Urinary bladder (tissue), 3 donors: ENCODE measurements at regions not wholly inside any gene's neighbourhood (a gene's known extent, or its start where the extent isn't known, plus 50 kb on each side); places are given as distances from the start of the nearest gene placed in this dataset.

Source experiments
- DNase-seq: peaks from one replicate; pipeline ENCODE4 v3.0.0-alpha.2; 2015; ENCODE audit errors: extremely low spot score
- H3K27ac ChIP-seq: one replicate; pipeline ENCODE4 v1.5.1; 2013; ENCODE audit warnings: low read depth, mild to moderate bottlenecking, moderate library complexity
- H3K36me3 ChIP-seq: one replicate; pipeline ENCODE4 v1.6.1; 2013; ENCODE audit warnings: mild to moderate bottlenecking, moderate library complexity; ENCODE audit not compliant: insufficient read depth
- H3K4me1 ChIP-seq: one replicate; pipeline ENCODE4 v1.6.1; 2013; ENCODE audit warnings: mild to moderate bottlenecking, moderate library complexity; ENCODE audit not compliant: insufficient read depth
- H3K4me3 ChIP-seq: one replicate; pipeline ENCODE4 v1.5.1; 2013; ENCODE audit warnings: low read depth, low read length
- WGBS: extraction: QIAGEN DNeasy Blood & Tissue Kit; methylation state at CpG from one replicate; pipeline ENCODE4 v1.1.7; 2013; 5-methylcytosine and 5-hydroxymethylcytosine counted together
- donor health status: healthy with polysubstance abuse.
- donor health status: healthy.

- Histone ChIP-seq H3K4me3 (no peak overlapping the region), H3K4me1 (no peaks in the 10 kb centered on the region), H3K36me3 (no peaks in the 10 kb centered on the region), H3K27ac (no peak overlapping the region)
- no peak for DNase-seq
These were observed 176.1 kb downstream of the KTN1 start for GRCh38 chr14:55756078-55756477.

DNA sequence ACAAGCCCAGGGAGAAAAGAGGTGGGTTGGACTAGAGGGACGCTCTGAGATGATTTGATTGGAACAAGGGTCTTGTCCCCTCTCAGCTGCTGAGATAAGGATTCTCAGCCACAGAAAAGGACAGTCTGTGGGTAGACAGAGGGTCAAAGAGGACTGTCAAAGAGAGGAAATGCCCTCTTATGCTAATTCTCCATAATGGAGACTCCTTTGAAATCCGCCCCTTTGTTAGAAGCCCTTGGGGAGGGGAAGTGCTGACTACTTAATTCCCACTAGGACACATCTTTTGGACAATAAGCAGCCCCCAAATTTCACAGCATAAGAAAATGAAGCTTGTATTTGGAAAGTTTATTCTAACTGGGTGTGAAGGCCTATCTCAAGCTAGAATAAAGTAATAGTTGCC lies 176.6 kb downstream of the KTN1 start:
- H3K36me3 ChIP-seq, result no peaks in the 10 kb centered on the region
- no peak overlapping the region for H3K27ac ChIP-seq
- no peaks in the 10 kb centered on the region for H3K4me1 ChIP-seq
- DNase-seq, result no peak
- WGBS, result 89% methylated on average over 2 of the region's 2 CpGs
- no peak overlapping the region for H3K4me3 ChIP-seq

- no peak overlapping the region for H3K4me3 ChIP-seq
- DNase-seq, result no peak
- H3K36me3 ChIP-seq, result no peaks in the 10 kb centered on the region
- WGBS, result 54% methylated on average over 1 of the region's 1 CpG
- no peaks in the 10 kb centered on the region for H3K4me1 ChIP-seq
- no peak overlapping the region for H3K27ac ChIP-seq
These were observed 178.8 kb downstream of the KTN1 start for GRCh38 chr14:55758796-55759195.

GRCh38 chr14:55760789-55761566 lies 181.0 kb downstream of the KTN1 start:
- 90% methylated on average over 14 of the region's 14 CpGs for WGBS
- Histone ChIP-seq H3K36me3 (no peaks in the 10 kb centered on the region), H3K27ac (no peak overlapping the region), H3K4me1 (no peaks in the 10 kb centered on the region), H3K4me3 (no peak overlapping the region)
- no peak for DNase-seq

DNA sequence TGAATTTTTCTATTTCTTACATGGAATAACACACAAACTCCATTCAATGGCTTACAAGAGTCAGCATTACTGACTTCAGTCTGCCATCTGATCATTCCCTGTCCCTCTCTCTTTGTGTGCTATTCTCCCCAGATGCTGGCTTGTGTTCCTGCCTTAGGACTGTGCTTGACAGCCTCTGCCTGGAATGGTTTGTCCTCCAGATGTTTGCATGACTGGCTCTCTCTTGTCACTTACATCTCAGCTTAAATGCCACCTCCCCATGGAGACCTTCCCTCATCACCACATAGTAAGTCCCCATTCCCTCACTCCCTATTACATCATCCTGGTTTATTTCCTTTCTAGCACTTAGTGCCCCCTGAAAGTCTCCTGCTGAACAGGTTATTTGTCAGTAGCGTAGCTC lies 181.6 kb downstream of the KTN1 start:
- DNase-seq, result no peak
- Histone ChIP-seq H3K36me3 (no peaks in the 10 kb centered on the region), H3K27ac (no peak overlapping the region), H3K4me1 (no peaks in the 10 kb centered on the region), H3K4me3 (no peak overlapping the region)
- 92% methylated on average over 1 of the region's 1 CpG for WGBS

DNA sequence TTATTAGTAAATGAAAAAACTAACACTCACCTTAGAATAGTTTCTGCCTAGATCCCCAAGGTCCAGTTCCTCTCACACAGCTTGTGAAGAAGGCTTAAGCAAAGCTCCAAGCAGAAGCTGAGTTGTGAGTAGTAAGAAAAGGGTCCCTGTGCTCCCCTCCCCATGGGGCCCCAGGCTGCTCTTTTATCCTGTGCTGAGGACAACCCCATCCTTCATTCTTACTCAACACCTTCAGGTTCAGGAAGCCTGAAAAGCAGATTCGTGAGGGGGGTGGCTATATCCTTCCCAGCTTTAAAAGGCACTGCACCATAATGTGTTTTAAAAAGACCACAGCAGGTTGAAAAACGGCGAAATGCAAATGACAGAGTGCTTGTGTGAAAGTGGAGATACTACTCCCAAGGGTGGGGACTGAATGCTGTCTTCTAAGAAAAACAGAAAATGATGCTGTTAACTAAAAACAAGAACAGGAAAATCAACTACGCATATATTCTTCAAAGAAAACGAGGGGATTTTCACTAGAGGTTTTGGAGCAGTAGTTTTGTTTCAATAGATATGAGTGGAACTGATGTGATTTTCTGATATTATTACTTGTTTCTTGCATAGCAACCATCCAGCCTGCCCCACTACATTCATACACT lies 182.7 kb downstream of the KTN1 start:
- Histone ChIP-seq H3K36me3 (no peaks in the 10 kb centered on the region), H3K4me1 (no peaks in the 10 kb centered on the region), H3K4me3 (no peak overlapping the region), H3K27ac (no peak overlapping the region)
- WGBS, result 60% methylated on average over 5 of the region's 5 CpGs
- DNase-seq, result no peak

DNA sequence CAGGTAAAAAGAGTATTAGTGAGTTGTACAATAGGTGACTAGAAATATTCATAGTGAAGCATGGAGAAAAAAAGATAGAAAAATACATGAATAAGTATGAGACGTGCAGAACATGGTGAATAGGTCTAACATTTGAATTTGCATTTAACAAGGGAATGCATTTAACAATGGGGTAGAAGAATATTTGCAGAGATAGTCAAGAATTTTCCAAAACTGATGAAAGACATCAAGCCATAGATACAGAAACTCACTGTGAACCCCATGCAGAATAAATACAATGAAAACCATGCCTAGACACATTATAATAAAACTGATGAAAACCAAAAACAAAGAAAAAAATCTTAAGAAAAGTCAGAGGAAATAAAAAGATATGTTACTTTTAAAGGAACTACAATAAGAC lies 184.8 kb downstream of the KTN1 start:
- WGBS, result 69% methylated on average over 1 of the region's 1 CpG

GRCh38 chr14:55766071-55766470 lies 186.1 kb downstream of the KTN1 start:
- 96% methylated on average over 22 of the region's 22 CpGs for WGBS
- no peak overlapping the region for H3K27ac ChIP-seq
- no peaks in the 10 kb centered on the region for H3K4me1 ChIP-seq
- H3K4me3 ChIP-seq, result no peak overlapping the region
- no peaks in the 10 kb centered on the region for H3K36me3 ChIP-seq
- DNase-seq, result no peak

More for the DNA sequence above, 184.8 kb downstream of the KTN1 start:
- Histone ChIP-seq H3K4me3 (no peak overlapping the region), H3K4me1 (no peaks in the 10 kb centered on the region), H3K36me3 (no peaks in the 10 kb centered on the region), H3K27ac (no peak overlapping the region)
- no peak for DNase-seq

- Histone ChIP-seq H3K4me1 (no peaks in the 10 kb centered on the region), H3K27ac (no peak overlapping the region), H3K36me3 (no peaks in the 10 kb centered on the region), H3K4me3 (no peak overlapping the region)
- DNase-seq, result no peak
- 91% methylated on average over 2 of the region's 2 CpGs for WGBS
These were observed 187.3 kb downstream of the KTN1 start for GRCh38 chr14:55767286-55767685.

GRCh38 chr14:55769877-55770276 lies 189.9 kb downstream of the KTN1 start:
- no peak for DNase-seq
- Histone ChIP-seq H3K27ac (no peak overlapping the region), H3K36me3 (no peaks in the 10 kb centered on the region), H3K4me3 (no peak overlapping the region), H3K4me1 (no peaks in the 10 kb centered on the region)
- WGBS, result 88% methylated on average over 3 of the region's 3 CpGs

- H3K4me1 ChIP-seq, result no peaks in the 10 kb centered on the region
- no peak overlapping the region for H3K4me3 ChIP-seq
- 56% methylated on average over 2 of the region's 2 CpGs for WGBS
- H3K36me3 ChIP-seq, result no peaks in the 10 kb centered on the region
- no peak overlapping the region for H3K27ac ChIP-seq
- no peak for DNase-seq
These were observed 191.4 kb downstream of the KTN1 start for GRCh38 chr14:55771242-55771981.

DNA sequence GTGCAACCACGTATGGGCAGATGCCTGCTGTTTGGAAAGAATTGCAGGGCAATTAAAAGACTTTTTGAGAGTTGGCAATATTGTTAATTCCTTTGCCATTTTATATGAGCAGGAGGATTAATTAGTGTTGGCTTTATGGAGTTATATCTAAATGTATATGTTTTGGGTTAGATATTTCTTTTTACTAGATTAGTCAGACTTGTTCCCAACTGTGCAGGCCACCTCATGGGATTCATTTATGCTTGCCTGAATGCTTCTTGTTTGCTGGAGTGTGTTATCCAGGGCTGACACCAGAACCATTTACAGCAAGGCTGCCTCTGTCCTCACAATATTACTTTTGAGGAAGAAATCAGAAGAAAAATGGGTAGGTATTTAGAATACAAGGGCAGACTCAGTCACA lies 192.5 kb downstream of the KTN1 start:
- 71% methylated on average over 1 of the region's 1 CpG for WGBS
- no peak for DNase-seq
- H3K27ac ChIP-seq, result no peak overlapping the region
- H3K4me3 ChIP-seq, result no peak overlapping the region
- H3K4me1 ChIP-seq, result no peaks in the 10 kb centered on the region
- H3K36me3 ChIP-seq, result no peaks in the 10 kb centered on the region

DNA sequence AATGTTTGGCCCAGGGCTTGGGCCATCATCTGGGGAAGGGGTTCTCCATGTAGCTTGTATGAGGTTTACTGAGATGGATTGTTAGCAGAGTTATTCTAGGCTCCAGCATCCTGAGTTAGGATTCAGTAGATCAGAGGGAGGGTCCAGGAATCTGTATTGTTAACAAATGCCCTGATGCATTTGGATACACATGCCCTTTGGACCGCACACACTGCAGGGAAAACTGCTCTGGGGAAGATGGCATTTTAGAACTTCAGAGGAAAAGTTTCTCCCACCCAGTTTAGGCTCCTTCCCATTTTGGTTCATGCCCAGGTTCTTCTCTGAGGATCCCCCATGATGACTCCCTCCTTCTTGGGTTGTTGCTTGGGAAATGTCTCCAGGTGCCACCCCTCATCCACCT lies 193.3 kb downstream of the KTN1 start:
- DNase-seq, result no peak
- Histone ChIP-seq H3K27ac (no peak overlapping the region), H3K36me3 (no peaks in the 10 kb centered on the region), H3K4me1 (no peaks in the 10 kb centered on the region), H3K4me3 (no peak overlapping the region)
- 98% methylated on average over 1 of the region's 1 CpG for WGBS

GRCh38 chr14:55773984-55774545 lies 194.1 kb downstream of the KTN1 start:
- H3K4me3 ChIP-seq, result no peak overlapping the region
- no peak for DNase-seq
- 84% methylated on average over 1 of the region's 1 CpG for WGBS
- H3K36me3 ChIP-seq, result no peaks in the 10 kb centered on the region
- H3K4me1 ChIP-seq, result no peaks in the 10 kb centered on the region
- no peak overlapping the region for H3K27ac ChIP-seq
